Stomach (tissue), 4 donors: ENCODE measurements at regions not wholly inside any gene's neighbourhood (a gene's known extent, or its start where the extent isn't known, plus 50 kb on each side); places are given as distances from the start of the nearest gene placed in this dataset.

Experiments used
- EP300 ChIP-seq: sonication (generic); formaldehyde crosslinking; IDR thresholded peaks from one replicate; pipeline ENCODE4 v1.6.1; 2017; ENCODE audit warnings: antibody characterized with exemption
- POLR2A ChIP-seq, 4 donors: fragments of 450-650 bp; IDR thresholded peaks; one replicate each; pipeline ENCODE4 v1.6.1; 2016; ENCODE audit warnings: antibody characterized with exemption in 4 of 4, control low read depth in 2 of 4, mild to moderate bottlenecking in 1 of 4, moderate library complexity in 1 of 4
- TF ChIP-seq, protein P1 (sequence below), 7 experiments: fragments of 450-650 bp in 4 of 7; fragments of 200-600 bp in 3 of 7; sonication (generic) in 3 of 7; IDR thresholded peaks; one replicate each; pipeline ENCODE4 v1.5.1; 2016 to 2019; ENCODE audit warnings: antibody characterized with exemption in 7 of 7, control low read depth in 2 of 7, mild to moderate bottlenecking in 1 of 7

DNA sequence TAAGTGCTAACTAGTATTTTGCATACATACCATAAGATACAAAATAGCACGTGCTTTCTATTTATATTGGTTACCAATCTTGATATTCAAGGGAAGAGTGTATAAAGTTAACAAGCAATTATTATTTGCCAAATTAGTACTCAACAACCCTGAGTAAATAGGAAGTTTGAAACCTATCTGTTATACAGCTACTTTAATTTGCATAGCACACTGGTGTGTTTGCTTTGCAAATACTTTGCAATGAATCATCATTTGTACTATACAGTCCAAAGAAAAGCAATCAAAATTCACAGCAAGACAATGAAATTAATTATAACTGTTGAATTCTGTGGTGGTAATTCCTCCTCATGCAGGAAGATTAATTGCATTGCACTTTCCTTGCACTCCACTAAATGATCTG lies 469.1 kb downstream of the PRKD1 start:
- no peak for TF ChIP-seq EP300
- no peak for TF ChIP-seq POLR2A (IDR thresholded peaks at IDR 0.05)
- TF ChIP-seq, protein P1, sequence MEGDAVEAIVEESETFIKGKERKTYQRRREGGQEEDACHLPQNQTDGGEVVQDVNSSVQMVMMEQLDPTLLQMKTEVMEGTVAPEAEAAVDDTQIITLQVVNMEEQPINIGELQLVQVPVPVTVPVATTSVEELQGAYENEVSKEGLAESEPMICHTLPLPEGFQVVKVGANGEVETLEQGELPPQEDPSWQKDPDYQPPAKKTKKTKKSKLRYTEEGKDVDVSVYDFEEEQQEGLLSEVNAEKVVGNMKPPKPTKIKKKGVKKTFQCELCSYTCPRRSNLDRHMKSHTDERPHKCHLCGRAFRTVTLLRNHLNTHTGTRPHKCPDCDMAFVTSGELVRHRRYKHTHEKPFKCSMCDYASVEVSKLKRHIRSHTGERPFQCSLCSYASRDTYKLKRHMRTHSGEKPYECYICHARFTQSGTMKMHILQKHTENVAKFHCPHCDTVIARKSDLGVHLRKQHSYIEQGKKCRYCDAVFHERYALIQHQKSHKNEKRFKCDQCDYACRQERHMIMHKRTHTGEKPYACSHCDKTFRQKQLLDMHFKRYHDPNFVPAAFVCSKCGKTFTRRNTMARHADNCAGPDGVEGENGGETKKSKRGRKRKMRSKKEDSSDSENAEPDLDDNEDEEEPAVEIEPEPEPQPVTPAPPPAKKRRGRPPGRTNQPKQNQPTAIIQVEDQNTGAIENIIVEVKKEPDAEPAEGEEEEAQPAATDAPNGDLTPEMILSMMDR (IDR thresholded peaks at IDR 0.05): no peak
